HG02588 (cell line): ENCODE measurements at regions not wholly inside any gene's neighbourhood (a gene's known extent, or its start where the extent isn't known, plus 50 kb on each side); places are given as distances from the start of the nearest gene placed in this dataset.
A peak's percentile ranks its signal among the peaks of the same experiment; 100 is the strongest.

Experiments
- ATAC-seq: cut with Tn5 transposase; IDR thresholded peaks from one replicate; pipeline ENCODE4 v1.9.1; 2021; ENCODE audit warnings: mild to moderate bottlenecking, moderate library complexity; ENCODE audit not compliant: unreplicated experiment

DNA sequence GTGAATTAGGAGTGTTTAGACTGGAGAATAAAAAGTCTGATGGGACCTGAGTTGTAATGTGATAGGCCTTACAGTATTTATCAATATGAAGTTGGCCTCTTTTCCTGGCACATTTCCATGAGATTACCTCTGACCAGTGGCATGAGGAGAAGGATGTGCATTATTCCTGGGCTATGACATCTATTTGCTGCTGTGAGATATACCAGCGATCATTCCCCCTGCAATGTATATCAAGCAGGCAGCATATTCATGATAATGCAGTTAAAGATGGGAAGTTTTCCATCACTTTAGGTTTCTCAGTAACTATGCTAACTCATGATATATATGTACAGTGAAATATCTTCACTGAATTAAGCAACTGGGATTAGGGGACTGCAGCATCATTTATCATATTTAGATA is 142.8 kb upstream of the MBL2 start:
- ATAC-seq = no peak

- no peak for ATAC-seq
Observed at GRCh38 chr10:52911163-52911562, 138.6 kb upstream of the MBL2 start.

DNA sequence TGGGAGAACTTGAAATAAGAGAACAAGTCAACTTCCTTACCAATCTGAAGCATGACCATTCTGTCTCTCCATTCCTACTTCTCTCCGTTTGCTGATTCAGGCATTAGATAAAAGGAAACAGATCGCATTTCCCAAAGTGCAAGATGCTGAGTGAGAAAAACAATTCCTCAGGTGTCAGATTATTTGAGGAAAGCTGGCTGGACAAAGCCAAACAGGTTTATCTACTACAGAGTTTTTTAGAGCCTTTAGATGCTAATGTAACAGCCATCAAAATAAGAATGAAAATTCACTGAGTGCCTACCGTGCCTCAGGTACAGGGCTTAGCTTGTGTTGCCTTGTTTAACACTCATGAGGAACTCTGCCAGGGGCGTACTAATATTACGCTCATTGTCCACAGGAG is 135.9 kb upstream of the MBL2 start:
- ATAC-seq = no peak

GRCh38 chr10:52906046-52906445 is 133.5 kb upstream of the MBL2 start:
- ATAC-seq = no peak

DNA sequence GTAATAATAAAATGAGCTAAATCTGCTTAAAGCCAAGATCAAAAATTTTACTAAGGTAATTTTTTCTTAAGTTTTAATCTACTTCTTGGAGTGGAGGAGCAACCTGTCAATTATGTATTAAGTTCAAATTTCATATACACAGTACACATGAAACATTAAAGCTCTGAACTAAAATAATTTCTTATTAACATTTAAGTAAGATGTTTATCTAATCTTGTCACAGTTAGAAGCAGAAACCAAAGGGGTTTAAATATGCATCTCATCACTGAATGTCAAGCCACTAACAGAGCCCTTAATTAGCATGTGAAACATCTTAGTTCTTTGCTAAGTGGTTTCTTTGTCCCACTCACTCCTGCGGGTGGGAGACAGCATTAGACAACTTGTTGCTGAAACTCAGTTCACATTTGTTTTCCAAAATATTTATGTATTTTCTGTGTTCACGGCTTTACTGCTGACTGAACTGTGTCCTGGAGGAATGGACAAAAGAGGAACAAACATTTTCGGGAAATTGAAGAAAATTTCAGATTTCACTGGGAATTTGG is 130.9 kb upstream of the MBL2 start:
- no peak for ATAC-seq

DNA sequence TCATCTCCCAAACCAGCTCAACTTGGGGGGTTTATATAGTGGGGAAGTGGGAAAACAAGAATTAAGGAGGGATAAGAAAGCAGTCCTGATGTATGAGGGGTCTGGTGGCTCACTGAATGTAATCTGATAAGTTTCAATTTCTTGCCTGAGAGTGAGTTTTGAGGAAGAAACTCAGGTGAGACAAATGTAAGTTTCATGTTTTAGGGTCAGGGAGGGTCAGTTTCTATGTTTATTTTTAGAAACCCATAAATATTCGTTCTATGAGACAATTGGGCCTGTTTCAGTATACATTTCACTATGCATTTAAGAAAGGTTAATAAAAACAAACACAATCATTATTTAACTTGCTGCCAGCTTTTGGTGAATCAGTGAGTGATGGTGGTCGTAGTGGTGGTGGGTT is 128.0 kb upstream of the MBL2 start:
- peak; percentile 68 for ATAC-seq

GRCh38 chr10:52897162-52897561 is 124.6 kb upstream of the MBL2 start:
- no peak for ATAC-seq

- ATAC-seq = no peak
Observed at GRCh38 chr10:52895059-52895458, 122.5 kb upstream of the MBL2 start.

GRCh38 chr10:52890281-52890680 is 117.7 kb upstream of the MBL2 start:
- ATAC-seq = no peak

DNA sequence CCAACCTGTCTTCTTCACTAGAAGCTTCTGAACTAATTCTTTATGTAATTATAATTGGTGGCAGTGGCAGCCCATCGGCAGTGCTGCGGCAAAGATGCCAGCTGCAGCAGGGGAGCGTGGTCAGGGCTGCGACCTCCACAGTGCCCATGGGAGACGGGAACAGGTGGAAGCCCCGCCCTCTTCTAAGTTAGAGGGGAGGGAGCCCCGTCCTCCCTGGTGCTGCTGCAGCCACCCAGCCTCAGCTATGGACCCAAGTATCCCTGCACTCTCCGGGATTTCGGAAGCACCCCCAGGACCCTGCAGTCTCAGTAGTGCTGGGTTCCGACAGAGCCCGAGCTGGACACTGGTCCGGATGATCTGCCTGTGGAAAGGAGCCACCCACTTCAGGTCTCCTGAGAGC is 117.0 kb upstream of the MBL2 start:
- ATAC-seq = no peak

GRCh38 chr10:52883996-52884871 is 111.7 kb upstream of the MBL2 start:
- peak; percentile 91 for ATAC-seq

DNA sequence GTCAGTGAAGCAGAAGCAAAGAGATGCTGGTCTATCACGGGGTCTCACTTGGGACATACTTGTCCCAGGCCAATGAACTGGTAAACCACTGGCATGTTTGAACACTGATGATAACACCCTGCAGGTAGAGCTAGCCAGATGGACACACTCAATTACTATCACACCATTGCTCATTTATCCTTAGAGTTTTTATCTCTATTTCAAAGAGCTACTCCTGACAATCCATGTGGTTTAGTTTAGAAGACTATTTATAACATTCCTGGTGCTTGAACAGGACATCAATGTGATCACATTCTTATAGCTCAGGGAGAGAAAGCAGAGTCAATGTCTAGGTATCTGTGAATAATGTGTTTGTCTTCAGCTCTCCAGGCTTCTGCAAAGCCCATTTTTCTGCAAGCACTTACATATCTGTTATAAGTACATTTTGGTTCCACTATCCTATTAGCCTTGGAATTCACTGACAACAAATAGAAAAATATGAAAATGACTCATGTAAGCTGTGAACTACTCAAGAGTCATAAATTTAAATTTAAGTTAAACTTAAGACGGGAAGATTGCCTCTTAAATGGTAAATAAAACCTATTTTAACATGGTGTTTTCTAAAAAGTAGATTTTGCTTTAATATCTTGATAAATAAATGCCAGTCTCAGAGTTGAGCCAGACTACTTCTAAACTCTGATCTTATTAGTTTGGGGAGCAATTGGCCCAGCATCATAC is 106.7 kb upstream of the MBL2 start:
- ATAC-seq = no peak

- no peak for ATAC-seq
Observed at GRCh38 chr10:52877451-52877850, 104.9 kb upstream of the MBL2 start.

- ATAC-seq = no peak
Observed at GRCh38 chr10:52875336-52875735, 102.8 kb upstream of the MBL2 start.

DNA sequence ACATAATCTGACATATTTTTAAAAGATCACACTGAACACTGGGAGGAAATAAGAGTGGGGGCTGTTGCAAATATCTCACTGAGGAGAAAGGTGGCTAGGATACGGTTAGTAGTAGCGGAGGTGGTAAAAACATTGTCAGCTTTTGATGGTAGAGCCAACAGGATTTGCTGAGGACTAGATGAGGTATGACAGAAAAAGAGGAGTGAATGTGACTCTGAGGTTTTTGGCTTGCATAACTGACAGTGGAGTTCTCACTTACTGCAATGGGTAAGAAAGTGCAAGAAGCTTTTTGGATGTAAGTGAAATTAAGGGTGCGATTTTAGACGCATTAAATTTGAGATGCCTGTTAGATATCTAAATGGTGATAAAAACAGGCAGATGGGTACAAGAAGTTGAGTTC is 102.0 kb upstream of the MBL2 start:
- ATAC-seq = no peak

DNA sequence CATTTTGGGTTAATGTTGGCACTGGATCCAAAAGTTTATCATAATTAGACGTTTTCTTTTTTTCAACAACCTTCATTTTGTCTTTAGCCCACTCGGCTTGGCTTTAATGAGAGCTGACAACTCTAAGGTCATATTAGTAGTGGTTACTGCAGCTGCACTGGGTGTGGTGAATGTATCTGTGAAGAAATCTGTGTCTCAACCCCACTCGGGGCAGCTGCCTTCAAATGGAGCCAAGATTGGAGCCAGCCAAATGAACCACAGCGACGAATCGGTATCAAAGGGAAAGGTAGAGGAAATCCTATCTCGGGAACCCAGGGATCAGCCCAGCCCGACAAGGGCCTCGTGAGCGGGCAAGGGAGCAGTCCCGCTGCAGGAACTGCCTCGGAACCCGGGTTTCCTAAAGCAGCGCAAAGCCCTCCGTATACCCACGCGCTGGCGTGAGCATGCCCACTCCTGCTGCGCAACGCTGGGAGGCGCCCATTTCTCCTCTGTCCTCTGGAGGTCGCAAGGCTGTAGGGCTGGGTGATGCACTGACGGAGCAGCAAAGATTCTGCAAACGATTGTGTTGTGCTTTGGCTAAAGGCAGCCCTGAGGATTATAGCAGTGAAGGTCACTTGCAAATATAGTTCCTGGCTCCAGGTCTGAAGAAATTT is 98.7 kb upstream of the MBL2 start:
- no peak for ATAC-seq

DNA sequence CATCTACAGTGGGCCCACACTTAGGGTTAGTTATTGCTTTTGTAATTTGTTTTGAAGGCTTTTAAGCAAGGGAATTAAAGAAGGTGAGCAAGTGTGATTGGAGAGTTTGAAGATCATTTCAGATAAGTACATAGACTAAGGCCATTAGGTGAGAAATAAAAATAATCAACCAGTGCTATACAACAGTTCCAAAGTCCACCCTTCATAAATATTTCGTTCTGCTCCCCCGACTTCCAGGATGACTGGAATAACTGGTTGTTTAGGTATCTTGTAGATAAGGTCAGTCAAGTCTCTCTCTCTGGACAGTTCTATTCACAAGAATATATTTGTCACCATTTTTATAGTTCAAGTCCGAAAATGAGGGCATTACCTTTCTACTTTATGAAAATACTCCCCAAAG is 98.0 kb upstream of the MBL2 start:
- ATAC-seq = no peak

GRCh38 chr10:52869864-52870263 is 97.3 kb upstream of the MBL2 start:
- ATAC-seq = no peak

- ATAC-seq = no peak
Observed at GRCh38 chr10:52865213-52865612, 92.6 kb upstream of the MBL2 start.

- ATAC-seq = peak; percentile 69
Observed at GRCh38 chr10:52864201-52865106, 91.9 kb upstream of the MBL2 start.

DNA sequence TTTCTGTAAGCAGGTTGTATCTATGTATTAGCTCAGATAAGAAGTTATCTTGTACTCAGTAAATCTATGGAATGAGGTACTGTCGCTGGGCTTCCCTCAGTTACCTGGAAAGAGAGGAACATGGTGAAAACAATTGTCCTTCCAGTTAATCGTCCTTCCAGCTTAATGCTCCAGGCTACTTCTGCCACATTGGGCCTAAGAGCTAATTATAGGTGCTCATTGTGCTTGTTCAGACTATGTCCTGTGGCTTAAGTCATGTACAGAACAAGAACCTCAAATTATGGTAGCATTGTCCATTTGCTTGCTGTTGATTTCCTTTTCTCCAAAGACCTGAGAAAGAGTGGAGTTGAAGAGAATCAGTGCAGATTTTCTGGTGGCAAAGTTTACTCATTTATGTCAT is 86.1 kb upstream of the MBL2 start:
- no peak for ATAC-seq
